ENCODE measurements at regions not wholly inside any gene's neighbourhood (a gene's known extent, or its start where the extent isn't known, plus 50 kb on each side); places are given as distances from the start of the nearest gene placed in this dataset.

DNA sequence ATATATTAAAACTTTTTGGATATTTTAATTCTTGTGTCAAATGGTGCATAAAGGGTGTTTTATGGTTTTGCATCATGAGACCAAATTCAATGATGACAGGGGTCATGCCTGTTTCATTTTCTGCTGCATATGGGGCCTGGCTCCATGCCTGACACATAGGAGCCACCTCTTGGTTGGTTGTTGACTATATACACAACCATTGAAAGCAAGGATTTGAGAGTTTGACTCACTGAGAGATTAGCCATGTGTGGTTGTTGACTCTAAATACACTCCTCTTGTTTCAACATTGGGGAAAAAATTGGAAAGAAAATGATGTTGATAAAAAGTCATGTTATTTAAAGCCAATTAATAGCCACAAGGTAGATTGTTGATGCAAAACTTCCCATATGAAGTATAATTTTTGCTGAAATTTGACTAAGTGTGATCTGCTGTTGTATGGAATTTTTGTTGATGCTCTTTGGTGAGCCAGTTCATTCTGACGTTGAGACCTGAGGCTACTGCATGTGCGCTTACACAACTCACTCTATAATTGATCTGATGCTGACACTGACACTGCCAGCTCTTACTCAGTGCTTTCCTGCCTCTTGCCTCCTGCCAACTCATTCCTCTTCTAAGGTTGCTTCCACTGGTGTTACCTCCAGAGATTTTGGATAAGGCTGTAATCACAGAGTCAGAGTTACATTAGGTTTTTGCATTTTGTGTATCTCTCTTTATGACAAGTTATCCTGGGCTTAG, 446.2 kb upstream of the SLC14A2 start:
- no peaks in the 10 kb centered on the region for H3K9me3 ChIP-seq
- no peaks in the 10 kb centered on the region for H3K27me3 ChIP-seq
- H3K27ac ChIP-seq, result no peak overlapping the region
- WGBS, 3 donors, result 74 to 84% (median 76%) methylated on average over 2 of the region's 2 CpGs
- no peak overlapping the region for H3K4me3 ChIP-seq
- intact Hi-C loops (cut with DNase I), result no loop called here
- TF ChIP-seq POLR2A (IDR thresholded peaks at IDR 0.05) (no peak), EP300 (IDR thresholded peaks at IDR 0.05) (no peak)
- TF ChIP-seq, protein P1, sequence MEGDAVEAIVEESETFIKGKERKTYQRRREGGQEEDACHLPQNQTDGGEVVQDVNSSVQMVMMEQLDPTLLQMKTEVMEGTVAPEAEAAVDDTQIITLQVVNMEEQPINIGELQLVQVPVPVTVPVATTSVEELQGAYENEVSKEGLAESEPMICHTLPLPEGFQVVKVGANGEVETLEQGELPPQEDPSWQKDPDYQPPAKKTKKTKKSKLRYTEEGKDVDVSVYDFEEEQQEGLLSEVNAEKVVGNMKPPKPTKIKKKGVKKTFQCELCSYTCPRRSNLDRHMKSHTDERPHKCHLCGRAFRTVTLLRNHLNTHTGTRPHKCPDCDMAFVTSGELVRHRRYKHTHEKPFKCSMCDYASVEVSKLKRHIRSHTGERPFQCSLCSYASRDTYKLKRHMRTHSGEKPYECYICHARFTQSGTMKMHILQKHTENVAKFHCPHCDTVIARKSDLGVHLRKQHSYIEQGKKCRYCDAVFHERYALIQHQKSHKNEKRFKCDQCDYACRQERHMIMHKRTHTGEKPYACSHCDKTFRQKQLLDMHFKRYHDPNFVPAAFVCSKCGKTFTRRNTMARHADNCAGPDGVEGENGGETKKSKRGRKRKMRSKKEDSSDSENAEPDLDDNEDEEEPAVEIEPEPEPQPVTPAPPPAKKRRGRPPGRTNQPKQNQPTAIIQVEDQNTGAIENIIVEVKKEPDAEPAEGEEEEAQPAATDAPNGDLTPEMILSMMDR (IDR thresholded peaks at IDR 0.05), result no peak
- H3K4me1 ChIP-seq (ENCODE audit: insufficient read depth), result no peaks in the 10 kb centered on the region
- no peaks in the 10 kb centered on the region for H3K36me3 ChIP-seq
- DNase-seq, result no peak

DNA sequence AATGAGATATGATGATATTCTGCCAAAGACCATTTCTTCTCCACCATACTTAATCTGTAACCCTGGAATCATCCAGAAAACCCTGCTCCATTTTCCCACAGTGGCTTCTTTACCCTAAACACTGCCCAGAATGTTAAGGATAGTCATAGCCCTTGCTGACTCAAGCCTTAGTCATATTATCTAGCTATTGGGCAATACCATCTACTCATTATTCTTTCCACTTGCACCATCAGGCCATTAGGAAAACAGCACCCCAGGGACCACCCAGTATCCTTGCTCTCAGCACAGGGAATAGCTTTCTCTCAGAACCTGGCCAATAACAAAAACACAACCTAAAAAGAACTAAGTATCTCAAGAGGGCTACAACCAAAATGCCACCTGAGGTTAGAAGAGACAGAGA, 445.7 kb upstream of the SLC14A2 start:
- no peaks in the 10 kb centered on the region for H3K27me3 ChIP-seq
- no peaks in the 10 kb centered on the region for H3K36me3 ChIP-seq
- H3K9me3 ChIP-seq, result no peaks in the 10 kb centered on the region
- no peak overlapping the region for H3K27ac ChIP-seq
- intact Hi-C loops (cut with DNase I), result no loop called here
- TF ChIP-seq EP300 (IDR thresholded peaks at IDR 0.05) (no peak), POLR2A (IDR thresholded peaks at IDR 0.05) (no peak)
- TF ChIP-seq, protein P1 (IDR thresholded peaks at IDR 0.05), result no peak
- no peak overlapping the region for H3K4me3 ChIP-seq
- H3K4me1 ChIP-seq (ENCODE audit: insufficient read depth), result no peaks in the 10 kb centered on the region
- DNase-seq, result peak in 1 of 5 donors; percentile 58

DNA sequence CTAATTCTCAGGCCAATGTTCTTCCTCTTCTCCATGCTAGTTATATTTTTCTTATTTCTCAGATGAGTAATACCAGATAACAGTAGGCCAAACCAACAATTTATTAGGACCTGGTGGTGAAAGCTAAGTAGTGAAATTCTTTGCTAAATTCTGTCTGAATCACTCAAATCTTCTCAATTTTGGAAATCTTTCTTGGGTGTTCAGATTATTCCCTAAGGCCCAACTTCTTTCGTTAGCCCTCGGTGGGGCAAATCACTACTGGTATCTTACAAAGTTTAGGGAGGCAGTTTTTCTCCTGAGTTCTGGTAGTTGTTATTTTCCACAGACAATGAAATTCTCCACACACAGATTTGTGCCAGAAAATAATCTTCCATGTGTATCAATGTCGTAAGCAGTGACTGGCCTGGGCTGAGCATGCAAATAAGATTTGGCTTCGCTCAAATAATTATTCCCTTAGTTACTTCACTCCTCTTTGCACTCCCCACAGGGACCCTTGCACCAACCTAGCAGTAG, 443.5 kb upstream of the SLC14A2 start:
- Histone ChIP-seq H3K4me3 (no peak overlapping the region), H3K27ac (no peak overlapping the region), H3K4me1 (ENCODE audit: insufficient read depth) (no peaks in the 10 kb centered on the region), H3K36me3 (no peaks in the 10 kb centered on the region), H3K27me3 (no peaks in the 10 kb centered on the region), H3K9me3 (no peaks in the 10 kb centered on the region)
- intact Hi-C loops (cut with DNase I), result no loop called here
- no peak for DNase-seq
- 77 to 89% (median 81%) methylated on average over 4 of the region's 4 CpGs for WGBS, 3 donors
- TF ChIP-seq POLR2A (IDR thresholded peaks at IDR 0.05) (no peak), EP300 (IDR thresholded peaks at IDR 0.05) (no peak)
- TF ChIP-seq, protein P1 (IDR thresholded peaks at IDR 0.05), result no peak

DNA sequence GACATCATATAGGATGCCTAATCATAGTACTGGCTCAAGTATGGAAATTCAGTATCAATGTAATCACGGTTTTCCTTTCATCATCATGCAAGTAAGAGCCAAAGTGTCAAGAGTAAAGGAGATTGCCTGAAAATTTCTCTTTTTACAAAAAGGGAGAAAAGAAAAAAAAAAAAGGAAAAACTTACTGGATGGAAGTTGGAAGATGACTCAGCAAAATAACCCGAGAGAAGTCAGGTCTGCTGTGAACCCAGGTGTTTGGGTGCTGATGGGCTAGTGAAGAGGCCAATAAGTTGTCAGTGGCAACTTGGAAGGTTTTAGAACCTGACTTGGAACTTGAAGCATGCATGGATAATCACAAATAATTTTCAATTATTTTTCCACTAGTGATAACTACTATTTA, 441.9 kb upstream of the SLC14A2 start:
- no peaks in the 10 kb centered on the region for H3K27me3 ChIP-seq
- no peak for DNase-seq
- no peaks in the 10 kb centered on the region for H3K4me1 ChIP-seq (ENCODE audit: insufficient read depth)
- H3K27ac ChIP-seq, result no peak overlapping the region
- no peak overlapping the region for H3K4me3 ChIP-seq
- no peak for TF ChIP-seq EP300 (IDR thresholded peaks at IDR 0.05)
- intact Hi-C loops (cut with DNase I), result no loop called here
- 82 to 90% (median 85%) methylated on average over 2 of the region's 2 CpGs for WGBS, 3 donors
- H3K9me3 ChIP-seq, result no peaks in the 10 kb centered on the region
- H3K36me3 ChIP-seq, result no peaks in the 10 kb centered on the region

DNA sequence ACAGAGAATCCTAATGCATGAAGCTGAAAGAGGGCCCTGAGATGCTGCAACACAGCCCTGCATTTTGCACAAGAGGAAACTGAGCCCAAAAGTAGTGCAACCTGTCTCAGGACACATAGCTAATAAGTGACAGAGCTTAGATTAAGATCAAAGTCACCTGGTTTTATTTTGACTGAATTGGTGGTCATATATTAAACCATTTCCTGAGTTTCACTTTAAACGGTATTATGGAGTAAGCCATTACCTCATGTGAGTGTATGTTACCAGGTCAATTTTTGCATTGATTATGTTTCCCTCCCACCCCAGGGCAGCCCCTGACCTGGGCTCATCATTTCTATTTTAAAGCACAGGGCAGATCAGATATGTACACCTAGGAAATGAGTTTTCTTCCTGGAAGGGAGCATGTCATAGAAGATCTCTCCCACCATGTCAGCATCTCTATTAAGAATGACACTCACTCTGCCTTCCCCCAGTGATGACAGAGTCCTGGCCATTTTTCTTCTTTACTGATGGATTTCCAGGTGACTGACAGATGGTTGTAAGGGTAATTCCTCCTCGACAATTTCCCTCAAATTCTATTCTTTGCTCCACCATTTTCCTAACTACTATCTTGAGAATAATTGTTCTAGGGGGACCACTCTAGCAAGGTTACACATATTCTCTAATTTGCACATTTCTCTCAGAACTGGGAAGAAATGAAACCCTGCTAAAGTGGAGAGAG, 441.3 kb upstream of the SLC14A2 start:
- H3K4me3 ChIP-seq, result no peak overlapping the region
- intact Hi-C loops (cut with DNase I), result no loop called here
- no peaks in the 10 kb centered on the region for H3K4me1 ChIP-seq (ENCODE audit: insufficient read depth)
- DNase-seq, result no peak
- H3K9me3 ChIP-seq, result no peaks in the 10 kb centered on the region
- 75 to 83% (median 82%) methylated on average over 2 of the region's 2 CpGs for WGBS, 3 donors
- H3K27ac ChIP-seq, result no peak overlapping the region
- no peaks in the 10 kb centered on the region for H3K27me3 ChIP-seq
- H3K36me3 ChIP-seq, result no peaks in the 10 kb centered on the region
- TF ChIP-seq EP300 (IDR thresholded peaks at IDR 0.05) (no peak), POLR2A (IDR thresholded peaks at IDR 0.05) (no peak)
- TF ChIP-seq, protein P1 (IDR thresholded peaks at IDR 0.05), result no peak

Data from ovary (tissue), 7 donors.